RPMI7951 (cell line): ENCODE measurements at regions not wholly inside any gene's neighbourhood (a gene's known extent, or its start where the extent isn't known, plus 50 kb on each side); places are given as distances from the start of the nearest gene placed in this dataset.
"Not testable (repeated sequence)": the region's sequence is repeated elsewhere in the genome, so short reads cannot be mapped to it uniquely, and the experiment has no call there.

Source experiments
- DNase-seq: peaks from one replicate; pipeline ENCODE4 v3.0.0-alpha.2; 2012; ENCODE audit warnings: low read depth

DNA sequence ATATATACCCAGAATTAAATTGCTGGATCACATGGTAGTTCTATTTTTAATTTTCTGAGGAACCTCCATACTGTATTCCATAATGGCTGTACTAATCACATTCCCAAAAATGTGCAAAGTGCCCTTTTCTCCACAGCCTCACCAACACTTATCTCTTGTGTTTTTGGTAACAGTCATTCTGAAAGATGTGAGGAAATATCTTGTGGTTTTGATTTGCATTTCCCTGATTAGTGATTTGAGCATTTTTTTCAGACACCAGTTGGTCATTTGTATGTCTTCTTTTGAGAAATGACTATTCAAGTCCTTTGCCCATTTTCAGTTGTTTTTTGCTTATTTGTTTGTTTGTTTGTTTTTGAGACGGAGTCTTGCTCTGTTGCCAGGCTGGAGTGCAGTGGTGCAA is 98.1 kb upstream of the SIMC1 start:
- not testable (repeated sequence) for DNase-seq

- DNase-seq, result no peak
Observed at GRCh38 chr5:176144508-176144907, 93.7 kb upstream of the SIMC1 start.

- DNase-seq, result not testable (repeated sequence)
Observed at GRCh38 chr5:176149948-176150347, 88.3 kb upstream of the SIMC1 start.

- DNase-seq, result no peak
Observed at GRCh38 chr5:176151281-176151680, 86.9 kb upstream of the SIMC1 start.

DNA sequence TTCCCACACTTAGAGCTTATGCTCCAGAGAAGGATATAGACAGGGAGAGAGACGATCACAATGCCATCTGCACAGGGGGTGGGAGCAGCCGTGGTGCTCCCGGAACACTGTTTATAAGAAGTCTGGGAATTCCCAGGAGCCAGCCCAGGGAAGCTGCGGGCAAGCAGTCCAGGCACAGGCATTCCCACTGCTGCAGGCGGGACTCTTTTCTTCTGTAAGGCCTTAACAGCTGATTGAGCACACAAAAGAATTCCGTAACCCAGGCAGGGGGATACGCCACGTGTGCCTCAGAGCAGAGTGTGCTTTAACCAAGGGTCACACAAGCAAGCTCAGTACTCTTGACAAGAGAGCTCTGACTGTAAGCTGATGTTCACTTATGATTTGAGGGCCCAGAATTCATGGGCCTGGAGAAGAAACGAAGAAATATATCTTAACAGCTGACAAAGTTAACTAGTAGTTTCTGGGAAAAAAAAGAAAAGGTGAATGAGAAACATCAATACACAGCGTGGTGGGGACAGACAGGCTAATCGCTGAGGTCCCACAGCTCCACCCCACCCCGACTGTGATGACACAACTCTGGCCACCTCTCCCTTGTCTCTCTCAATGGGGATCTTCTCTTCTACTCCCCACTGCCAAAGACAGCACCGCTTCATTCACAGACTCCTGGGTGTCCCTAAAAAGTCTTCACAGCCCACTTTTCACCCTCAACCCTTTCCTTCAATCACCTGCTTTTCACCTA is 85.9 kb upstream of the SIMC1 start:
- DNase-seq, result no peak

DNA sequence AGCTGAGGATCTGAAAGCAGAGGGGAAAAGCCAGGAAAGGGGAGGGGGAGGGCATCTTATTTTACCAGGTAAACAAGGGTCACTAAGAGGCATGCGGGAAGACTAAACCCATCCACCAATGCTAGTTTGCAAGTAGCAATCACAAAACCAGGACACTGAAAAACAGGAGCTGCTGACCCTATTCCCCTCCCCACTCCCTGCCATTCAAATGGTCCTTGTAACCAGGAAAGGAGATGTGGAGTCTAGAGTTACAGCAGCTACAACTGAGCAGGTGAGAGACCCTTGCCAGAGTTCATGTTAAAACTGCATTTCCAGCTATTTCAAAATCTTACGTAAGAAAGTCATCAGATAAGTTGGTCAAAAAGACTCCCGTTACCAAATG is 85.3 kb upstream of the SIMC1 start:
- no peak for DNase-seq

DNA sequence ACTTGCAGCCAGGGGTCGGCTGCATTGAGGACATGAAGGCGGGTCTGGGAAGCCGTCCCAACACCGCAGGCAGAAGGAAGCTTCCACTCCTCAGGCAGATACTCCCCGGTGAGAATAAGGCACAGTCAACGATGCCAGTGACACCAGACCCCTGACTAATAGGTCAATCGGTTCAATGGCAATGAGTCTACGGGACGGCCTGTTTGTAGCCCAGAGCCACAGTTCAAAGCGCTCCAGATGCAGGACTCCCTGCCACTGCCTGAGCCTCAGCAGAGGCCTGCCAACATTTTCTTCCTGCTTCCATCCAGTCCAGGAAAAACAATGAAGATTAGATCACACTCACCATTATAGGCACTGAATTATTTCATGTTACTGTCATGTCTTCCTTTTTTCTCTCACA is 84.5 kb upstream of the SIMC1 start:
- no peak for DNase-seq

DNA sequence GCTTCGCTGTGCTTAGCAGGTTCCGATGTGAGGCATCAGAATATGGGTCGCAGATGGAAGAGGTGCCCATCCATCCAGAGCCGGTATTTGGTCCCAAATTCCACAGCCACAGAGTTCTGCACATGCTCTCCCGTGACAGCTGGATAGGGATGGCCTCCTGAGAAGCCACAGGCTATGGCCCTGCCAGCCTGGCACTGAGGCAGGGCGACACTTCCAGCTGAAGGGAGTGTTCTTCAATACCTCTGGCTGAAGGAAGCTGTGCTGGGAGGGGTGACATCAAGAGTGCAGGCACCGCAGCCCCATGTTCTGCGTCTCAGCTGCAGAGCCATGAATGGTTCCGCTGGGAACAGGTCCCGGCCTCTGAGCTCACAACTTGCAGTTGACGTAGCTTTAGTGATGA is 83.4 kb upstream of the SIMC1 start:
- DNase-seq, result no peak

GRCh38 chr5:176155922-176156359 is 82.3 kb upstream of the SIMC1 start:
- DNase-seq, result no peak

- peak; percentile 28 for DNase-seq
Observed at GRCh38 chr5:176157656-176158055, 80.6 kb upstream of the SIMC1 start.

DNA sequence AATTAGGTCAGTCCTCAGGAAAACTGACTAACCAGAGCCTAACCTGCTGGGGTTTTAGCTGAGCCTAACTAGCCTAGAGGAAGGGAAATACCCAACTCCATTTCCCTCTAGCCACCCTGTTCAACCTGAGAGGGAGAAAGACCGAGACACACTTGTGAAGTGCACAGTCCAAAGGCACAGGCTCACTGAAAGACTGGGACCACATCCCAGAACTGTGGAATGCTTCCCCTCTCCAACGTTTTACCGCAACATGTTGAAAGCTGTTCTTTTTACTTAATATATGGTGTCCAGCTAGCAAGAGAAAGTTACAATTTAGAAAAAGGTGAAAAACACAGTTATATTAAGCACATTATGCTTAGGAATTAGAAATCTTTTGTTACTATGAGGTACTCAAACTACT is 76.8 kb upstream of the SIMC1 start:
- DNase-seq, result no peak

GRCh38 chr5:176162198-176162597 is 76.0 kb upstream of the SIMC1 start:
- no peak for DNase-seq

- DNase-seq, result no peak
Observed at GRCh38 chr5:176162888-176163287, 75.3 kb upstream of the SIMC1 start.

GRCh38 chr5:176166427-176166826 is 71.8 kb upstream of the SIMC1 start:
- DNase-seq, result no peak

GRCh38 chr5:176167800-176168199 is 70.4 kb upstream of the SIMC1 start:
- DNase-seq, result no peak

DNA sequence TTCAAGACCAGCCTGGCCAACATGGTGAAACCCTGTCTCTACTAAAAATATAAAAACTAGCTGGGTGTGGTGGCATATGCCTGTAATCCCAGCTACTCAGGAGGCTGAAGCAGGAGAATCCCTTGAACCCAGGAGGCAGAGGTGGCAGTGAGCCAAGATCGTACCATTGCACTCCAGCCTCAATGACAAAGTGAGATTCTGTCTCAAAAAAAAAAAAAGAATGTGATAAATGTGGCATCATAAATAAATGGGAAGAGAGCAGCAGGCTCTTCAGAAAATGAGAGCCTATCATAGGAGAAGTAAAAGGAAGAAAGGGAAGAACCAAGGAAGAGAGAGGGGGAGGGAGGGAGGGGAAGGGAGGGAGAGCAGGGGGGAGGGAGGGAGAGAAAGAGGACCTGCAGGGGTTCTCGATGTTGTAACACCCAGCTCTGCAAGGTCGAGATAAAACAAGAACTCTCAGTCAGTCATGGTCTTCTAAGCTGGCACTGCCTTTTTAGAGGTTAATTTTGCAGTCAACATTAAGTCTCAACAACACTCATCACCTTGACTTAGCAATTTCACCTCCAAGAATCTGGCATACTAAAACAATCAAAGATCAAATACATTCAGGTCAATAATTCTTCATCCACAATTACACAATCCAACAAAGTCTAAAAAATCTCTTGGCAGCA is 68.7 kb upstream of the SIMC1 start:
- no peak for DNase-seq

DNA sequence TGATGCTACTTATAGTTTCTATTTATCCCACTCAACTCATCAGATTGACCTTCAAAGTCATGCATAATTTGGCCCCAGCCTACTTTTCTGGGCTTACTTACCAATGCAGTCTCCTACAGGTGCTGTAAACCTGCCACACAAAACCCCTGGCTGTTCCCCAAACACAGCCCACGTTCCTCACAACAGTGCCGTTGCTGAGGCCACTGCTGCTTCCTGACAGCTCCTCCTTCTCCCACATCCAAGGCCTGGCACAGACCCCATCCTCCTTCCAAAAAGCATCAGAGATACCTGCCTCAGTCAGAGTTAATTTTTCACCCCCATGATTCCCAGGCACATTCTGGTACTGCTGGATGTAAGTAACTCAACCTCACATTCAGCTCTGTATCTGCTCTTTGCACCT is 68.1 kb upstream of the SIMC1 start:
- DNase-seq, result no peak

DNA sequence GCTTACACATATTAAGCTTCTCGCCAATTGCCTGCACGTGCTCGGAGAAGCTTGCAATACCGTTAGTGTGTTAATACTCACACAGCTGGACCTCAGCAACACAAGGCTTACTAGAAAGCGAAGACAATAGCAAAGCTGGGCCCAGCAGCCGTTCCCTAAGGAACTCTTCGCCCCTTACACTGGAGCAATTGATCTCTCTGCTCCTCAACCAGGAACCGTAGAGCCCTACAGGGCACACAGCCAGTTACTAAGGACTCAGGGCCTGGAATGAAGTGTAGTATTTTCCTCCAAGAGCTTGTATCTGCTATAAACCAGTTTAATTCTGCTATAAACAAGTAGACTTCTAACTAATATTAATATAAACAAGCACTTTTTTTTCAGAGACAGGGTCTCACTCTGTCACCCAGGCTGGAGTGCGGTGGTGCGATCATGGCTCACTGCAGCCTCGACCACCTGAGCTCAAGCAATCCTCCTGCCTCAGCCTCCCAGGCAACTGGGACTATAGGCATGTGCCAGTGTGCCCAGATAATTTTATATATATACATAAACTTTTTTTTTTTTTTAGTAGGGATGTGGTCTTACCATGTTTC is 67.0 kb upstream of the SIMC1 start:
- DNase-seq, result no peak

GRCh38 chr5:176172246-176172645 is 66.0 kb upstream of the SIMC1 start:
- no peak for DNase-seq

DNA sequence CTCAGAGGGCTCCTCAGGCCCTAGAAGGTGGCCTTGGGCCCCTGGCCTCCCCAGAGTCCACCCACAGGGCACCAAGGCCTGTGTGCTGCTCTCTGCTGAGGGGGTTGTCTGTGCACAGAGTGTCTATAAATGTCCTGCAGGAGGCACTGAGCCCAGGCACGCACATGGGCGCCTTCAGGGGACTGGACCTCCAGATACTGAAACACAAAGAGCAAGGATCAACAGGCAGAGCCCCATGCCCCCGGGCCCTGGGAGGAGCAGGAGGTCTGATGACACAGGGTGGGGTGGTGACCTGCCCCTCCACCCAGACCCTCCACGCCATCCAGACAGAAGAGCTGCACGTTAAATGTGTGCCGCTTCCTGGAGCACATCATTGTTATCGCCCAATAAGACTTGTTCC is 64.6 kb upstream of the SIMC1 start:
- DNase-seq, result no peak

- DNase-seq, result no peak
Observed at GRCh38 chr5:176174345-176175025, 63.7 kb upstream of the SIMC1 start.

DNA sequence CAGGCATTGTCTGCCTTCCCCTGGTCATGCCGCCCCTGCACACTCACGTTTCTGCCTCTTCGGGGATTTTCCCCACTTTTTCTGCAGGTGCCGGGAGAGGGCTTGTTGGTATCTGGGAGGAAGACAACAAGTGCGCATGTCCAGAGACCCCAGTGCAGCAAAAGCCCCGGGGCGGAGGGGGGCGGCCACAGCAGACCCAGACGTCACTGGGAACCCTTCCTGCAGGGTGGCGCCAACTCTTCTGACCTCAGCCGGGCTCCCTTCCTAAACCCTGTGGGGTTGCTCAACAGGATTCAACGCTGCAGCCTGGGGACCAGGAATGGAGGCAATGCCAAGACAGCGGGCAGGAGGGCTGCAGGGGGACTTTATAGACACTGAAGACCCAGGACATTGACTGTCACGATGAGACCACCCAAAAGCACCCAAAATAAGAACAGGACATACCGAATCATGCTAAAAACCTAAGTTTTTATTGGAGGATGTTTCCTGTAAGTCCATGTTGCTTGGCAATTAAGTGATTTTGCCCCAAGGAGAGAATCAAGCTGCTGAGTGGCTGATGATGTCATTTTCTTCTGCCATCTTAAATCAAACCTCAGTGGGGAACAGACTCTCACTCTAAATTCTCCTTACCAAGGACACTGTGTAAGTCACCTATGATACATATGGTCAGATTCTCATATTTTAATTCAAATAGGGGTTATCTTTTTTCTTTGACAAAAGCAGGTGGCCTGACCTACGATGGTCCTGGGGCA is 62.9 kb upstream of the SIMC1 start:
- no peak for DNase-seq
